ENCODE measurements at regions not wholly inside any gene's neighbourhood (a gene's known extent, or its start where the extent isn't known, plus 50 kb on each side); places are given as distances from the start of the nearest gene placed in this dataset.

- H3K27me3 ChIP-seq (ENCODE audit: low read depth) = no peaks in the 10 kb centered on the region
- intact Hi-C loops (cut with DNase I) = no loop called here
- ATAC-seq = no peak
These were observed 651.3 kb upstream of the ACO1 start for GRCh38 chr9:31733166-31733565.

DNA sequence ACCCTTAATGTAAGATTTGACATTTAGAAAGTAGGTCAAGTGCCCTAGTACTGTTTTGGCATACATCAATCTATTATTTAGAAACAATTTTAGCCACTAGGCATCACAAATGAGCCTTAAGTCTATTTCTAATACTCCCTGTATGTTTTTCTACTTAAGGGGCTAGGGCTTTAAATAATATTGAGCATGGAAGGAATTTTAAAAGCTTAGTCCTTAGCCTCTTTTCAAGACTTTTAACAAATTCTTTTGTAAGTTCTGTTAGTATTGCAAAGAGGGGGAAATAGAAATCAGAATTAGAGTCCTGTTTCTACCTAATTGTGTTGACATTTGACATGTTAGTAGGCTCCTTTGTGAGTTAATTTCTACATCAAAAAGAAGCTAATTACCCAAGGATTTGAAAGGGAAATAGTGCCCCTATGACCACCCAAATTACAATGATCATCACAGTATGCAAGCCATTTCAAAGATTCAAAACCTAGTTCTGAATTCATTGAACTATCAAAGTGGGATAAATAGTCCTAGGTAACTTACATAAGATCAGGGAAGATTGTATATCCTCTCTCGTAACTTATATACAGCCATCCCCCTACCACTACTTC lies 647.8 kb upstream of the ACO1 start:
- DNase-seq (no peak), ATAC-seq (no peak)
- Histone ChIP-seq H3K9me3 (no peaks in the 10 kb centered on the region), H3K4me3 (no peak overlapping the region), H3K27me3 (ENCODE audit: low read depth) (no peaks in the 10 kb centered on the region), H3K36me3 (no peaks in the 10 kb centered on the region), H3K27ac (no peak overlapping the region), H3K4me1 (no peaks in the 10 kb centered on the region)
- intact Hi-C loops (cut with DNase I) = no loop called here
- TF ChIP-seq, protein P1, sequence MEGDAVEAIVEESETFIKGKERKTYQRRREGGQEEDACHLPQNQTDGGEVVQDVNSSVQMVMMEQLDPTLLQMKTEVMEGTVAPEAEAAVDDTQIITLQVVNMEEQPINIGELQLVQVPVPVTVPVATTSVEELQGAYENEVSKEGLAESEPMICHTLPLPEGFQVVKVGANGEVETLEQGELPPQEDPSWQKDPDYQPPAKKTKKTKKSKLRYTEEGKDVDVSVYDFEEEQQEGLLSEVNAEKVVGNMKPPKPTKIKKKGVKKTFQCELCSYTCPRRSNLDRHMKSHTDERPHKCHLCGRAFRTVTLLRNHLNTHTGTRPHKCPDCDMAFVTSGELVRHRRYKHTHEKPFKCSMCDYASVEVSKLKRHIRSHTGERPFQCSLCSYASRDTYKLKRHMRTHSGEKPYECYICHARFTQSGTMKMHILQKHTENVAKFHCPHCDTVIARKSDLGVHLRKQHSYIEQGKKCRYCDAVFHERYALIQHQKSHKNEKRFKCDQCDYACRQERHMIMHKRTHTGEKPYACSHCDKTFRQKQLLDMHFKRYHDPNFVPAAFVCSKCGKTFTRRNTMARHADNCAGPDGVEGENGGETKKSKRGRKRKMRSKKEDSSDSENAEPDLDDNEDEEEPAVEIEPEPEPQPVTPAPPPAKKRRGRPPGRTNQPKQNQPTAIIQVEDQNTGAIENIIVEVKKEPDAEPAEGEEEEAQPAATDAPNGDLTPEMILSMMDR (IDR thresholded peaks at IDR 0.05) = no peak

More at GRCh38 chr9:31733166-31733565, 651.3 kb upstream of the ACO1 start:
- Histone ChIP-seq H3K4me3 (no peak overlapping the region), H3K27ac (no peak overlapping the region), H3K36me3 (no peaks in the 10 kb centered on the region), H3K9me3 (no peaks in the 10 kb centered on the region), H3K4me1 (no peaks in the 10 kb centered on the region)
- no peak for DNase-seq
- TF ChIP-seq, protein P1 (IDR thresholded peaks at IDR 0.05) = no peak

GRCh38 chr9:31740705-31741104 lies 643.7 kb upstream of the ACO1 start:
- H3K36me3 ChIP-seq = no peaks in the 10 kb centered on the region
- intact Hi-C loops (cut with DNase I) = no loop called here
- TF ChIP-seq, protein P1 (IDR thresholded peaks at IDR 0.05) = no peak
- no peak overlapping the region for H3K4me3 ChIP-seq
- H3K4me1 ChIP-seq = no peaks in the 10 kb centered on the region
- H3K27me3 ChIP-seq (ENCODE audit: low read depth) = no peaks in the 10 kb centered on the region
- DNase-seq (no peak), ATAC-seq (no peak)
- no peaks in the 10 kb centered on the region for H3K9me3 ChIP-seq
- H3K27ac ChIP-seq = no peak overlapping the region

GRCh38 chr9:31744589-31744988 lies 639.9 kb upstream of the ACO1 start:
- DNase-seq (no peak), ATAC-seq (no peak)
- intact Hi-C loops (cut with DNase I) = no loop called here
- no peaks in the 10 kb centered on the region for H3K4me1 ChIP-seq
- H3K27ac ChIP-seq = no peak overlapping the region
- H3K9me3 ChIP-seq = no peaks in the 10 kb centered on the region
- no peak overlapping the region for H3K4me3 ChIP-seq
- TF ChIP-seq, protein P1 (IDR thresholded peaks at IDR 0.05) = no peak
- no peaks in the 10 kb centered on the region for H3K36me3 ChIP-seq
- no peaks in the 10 kb centered on the region for H3K27me3 ChIP-seq (ENCODE audit: low read depth)

GRCh38 chr9:31745468-31745867 lies 639.0 kb upstream of the ACO1 start:
- H3K9me3 ChIP-seq = no peaks in the 10 kb centered on the region
- no peaks in the 10 kb centered on the region for H3K4me1 ChIP-seq
- H3K36me3 ChIP-seq = no peaks in the 10 kb centered on the region
- H3K27me3 ChIP-seq (ENCODE audit: low read depth) = no peaks in the 10 kb centered on the region
- DNase-seq (no peak), ATAC-seq (no peak)
- no peak overlapping the region for H3K4me3 ChIP-seq
- H3K27ac ChIP-seq = no peak overlapping the region
- intact Hi-C loops (cut with DNase I) = no loop called here
- TF ChIP-seq, protein P1 (IDR thresholded peaks at IDR 0.05) = no peak
